Peyer's patch (tissue), 4 donors: ENCODE measurements at regions not wholly inside any gene's neighbourhood (a gene's known extent, or its start where the extent isn't known, plus 50 kb on each side); places are given as distances from the start of the nearest gene placed in this dataset.

Experiments used
- DNase-seq, 3 donors: peaks; one replicate each; pipeline ENCODE4 v3.0.0-alpha.2; 2017 to 2019
- H3K27ac ChIP-seq, 4 donors: fragments of 200-600 bp; sonication (generic); one replicate each; pipeline ENCODE4 v1.5.1; 2016 to 2019
- H3K27me3 ChIP-seq, 2 donors: fragments of 200-600 bp; sonication (generic); one replicate each; pipeline ENCODE4 v1.5.1; 2019
- H3K36me3 ChIP-seq, 3 donors: fragments of 200-600 bp; sonication (generic); one replicate each; pipeline ENCODE4 v1.5.1; 2016 to 2019
- H3K4me1 ChIP-seq, 4 donors: fragments of 200-600 bp; sonication (generic); one replicate each; pipeline ENCODE4 v1.5.1; 2016 to 2019
- H3K4me3 ChIP-seq, 4 donors: fragments of 200-600 bp; sonication (generic); 1 replicate in 3 of 4; 2 replicates in 1 of 4; pipeline ENCODE4 v1.5.1; 2016 to 2019; ENCODE audit warnings: mild to moderate bottlenecking in 1 of 4
- H3K9me3 ChIP-seq, 4 donors: fragments of 200-600 bp; sonication (generic); one replicate each; pipeline ENCODE4 v1.5.1; 2016 to 2019; ENCODE audit warnings: mild to moderate bottlenecking in 1 of 4
- CTCF ChIP-seq, 6 experiments: fragments of 450-650 bp in 4 of 6; fragments of 200-600 bp in 2 of 6; sonication (generic) in 1 of 6; IDR thresholded peaks; one replicate each; pipeline ENCODE4 v1.5.1; 2017 to 2019; ENCODE audit warnings: antibody characterized with exemption in 6 of 6, mild to moderate bottlenecking in 3 of 6, moderate library complexity in 1 of 6
- POLR2A ChIP-seq, 2 donors: fragments of 450-650 bp; IDR thresholded peaks; one replicate each; pipeline ENCODE4 v1.5.1; 2017; ENCODE audit warnings: antibody characterized with exemption in 2 of 2, mild to moderate bottlenecking in 2 of 2, moderate library complexity in 2 of 2

- DNase-seq: no peak
- TF ChIP-seq CTCF (IDR thresholded peaks at IDR 0.05): no peak
- no peak for TF ChIP-seq POLR2A (IDR thresholded peaks at IDR 0.05)
Observed at GRCh38 chr10:108597657-108598319, 1325.5 kb downstream of the XPNPEP1 start.

GRCh38 chr10:108597031-108597430 is 1326.3 kb downstream of the XPNPEP1 start:
- no peaks in the 10 kb centered on the region for H3K4me1 ChIP-seq
- no peak overlapping the region for H3K4me3 ChIP-seq
- no peak for DNase-seq
- H3K36me3 ChIP-seq: no peaks in the 10 kb centered on the region
- no peaks in the 10 kb centered on the region for H3K27me3 ChIP-seq
- TF ChIP-seq POLR2A (IDR thresholded peaks at IDR 0.05): no peak
- no peak for TF ChIP-seq CTCF (IDR thresholded peaks at IDR 0.05)
- H3K9me3 ChIP-seq: no peaks in the 10 kb centered on the region
- no peak overlapping the region for H3K27ac ChIP-seq

More at GRCh38 chr10:108597657-108598319, 1325.5 kb downstream of the XPNPEP1 start:
- H3K36me3 ChIP-seq: no peaks in the 10 kb centered on the region
- no peaks in the 10 kb centered on the region for H3K27me3 ChIP-seq
- H3K4me1 ChIP-seq: no peaks in the 10 kb centered on the region
- no peak overlapping the region for H3K27ac ChIP-seq
- no peaks in the 10 kb centered on the region for H3K9me3 ChIP-seq
- no peak overlapping the region for H3K4me3 ChIP-seq

GRCh38 chr10:108592956-108593355 is 1330.4 kb downstream of the XPNPEP1 start:
- no peak overlapping the region for H3K4me3 ChIP-seq
- H3K9me3 ChIP-seq: no peaks in the 10 kb centered on the region

GRCh38 chr10:108591417-108591816 is 1331.9 kb downstream of the XPNPEP1 start:
- Histone ChIP-seq H3K4me1 (no peaks in the 10 kb centered on the region), H3K27me3 (no peaks in the 10 kb centered on the region), H3K9me3 (no peaks in the 10 kb centered on the region), H3K36me3 (no peaks in the 10 kb centered on the region), H3K4me3 (no peak overlapping the region), H3K27ac (no peak overlapping the region)
- TF ChIP-seq CTCF (IDR thresholded peaks at IDR 0.05): no peak
- TF ChIP-seq POLR2A (IDR thresholded peaks at IDR 0.05): no peak
- DNase-seq: no peak

More at GRCh38 chr10:108592956-108593355, 1330.4 kb downstream of the XPNPEP1 start:
- TF ChIP-seq POLR2A (IDR thresholded peaks at IDR 0.05): no peak
- TF ChIP-seq CTCF (IDR thresholded peaks at IDR 0.05): no peak
- H3K36me3 ChIP-seq: no peaks in the 10 kb centered on the region
- no peak for DNase-seq
- no peaks in the 10 kb centered on the region for H3K27me3 ChIP-seq
- no peaks in the 10 kb centered on the region for H3K4me1 ChIP-seq
- H3K27ac ChIP-seq: no peak overlapping the region

- Histone ChIP-seq H3K9me3 (no peaks in the 10 kb centered on the region), H3K36me3 (no peaks in the 10 kb centered on the region), H3K4me1 (no peaks in the 10 kb centered on the region), H3K27ac (no peak overlapping the region), H3K4me3 (no peak overlapping the region), H3K27me3 (no peaks in the 10 kb centered on the region)
- no peak for DNase-seq
- TF ChIP-seq POLR2A (IDR thresholded peaks at IDR 0.05) (no peak), CTCF (IDR thresholded peaks at IDR 0.05) (no peak)
Observed at GRCh38 chr10:108586424-108586823, 1336.9 kb downstream of the XPNPEP1 start.
